B cell (primary cell): ENCODE measurements at regions not wholly inside any gene's neighbourhood (a gene's known extent, or its start where the extent isn't known, plus 50 kb on each side); places are given as distances from the start of the nearest gene placed in this dataset.

Source experiments
- ATAC-seq: fragments of 200-7000 bp; cut with Tn5 transposase; one replicate; pipeline ENCODE4 v1.10.0; 2021; ENCODE audit warnings: low read depth, mild to moderate bottlenecking, moderate number of reproducible peaks, moderate library complexity
- CTCF ChIA-PET: fragments of 350-600 bp; sonication (Branson Sonifier 250); formaldehyde crosslinking; loops from one replicate; lab custom pipeline; 2021; ENCODE audit warnings: antibody characterized with exemption, inconsistent platforms; lab: Charles Lee
- POLR2A ChIA-PET: fragments of 350-600 bp; sonication (Branson Sonifier 250); formaldehyde crosslinking; loops from one replicate; lab custom pipeline; 2021; ENCODE audit warnings: antibody characterized with exemption; lab: Charles Lee
- DNase-seq: peaks from one replicate; pipeline ENCODE4 v3.0.0; 2013
- H2AFZ ChIP-seq: 2 replicates; pipeline ENCODE4 v1.6.1; 2012; ENCODE audit warnings: mild to moderate bottlenecking, low read depth, low read length; ENCODE audit not compliant: insufficient read depth, poor library complexity, severe bottlenecking
- H3K27ac ChIP-seq, 2 donors: 1 replicate in 1 of 2; 2 replicates in 1 of 2; pipeline ENCODE4 v1.5.1; 2012 to 2013; ENCODE audit warnings: low read length in 2 of 2, mild to moderate bottlenecking in 2 of 2, moderate library complexity in 1 of 2
- H3K27me3 ChIP-seq, 4 experiments: fragments of 200-600 bp in 1 of 4; sonication (generic) in 1 of 4; replicated peaks in 1 of 4; 1 replicate in 2 of 4; 2 replicates in 2 of 4; pipeline versions ENCODE4 v1.6.1 to v1.7.0; 2013 to 2016; ENCODE audit warnings: low read length in 3 of 4, mild to moderate bottlenecking in 2 of 4, mixed read lengths in 1 of 4, moderate library complexity in 1 of 4; ENCODE audit not compliant: insufficient read depth in 4 of 4, control insufficient read depth in 3 of 4; ENCODE audit errors: control extremely low read depth in 1 of 4
- H3K36me3 ChIP-seq, 2 experiments: replicated peaks in 1 of 2; 1 replicate in 1 of 2; 2 replicates in 1 of 2; pipeline versions ENCODE4 v1.6.1 to v1.7.1; 2013; ENCODE audit warnings: low read length in 1 of 2; ENCODE audit not compliant: insufficient read depth in 2 of 2, control insufficient read depth in 1 of 2; ENCODE audit errors: control extremely low read depth in 1 of 2, extremely low read depth in 1 of 2
- H3K4me1 ChIP-seq, 2 donors: fragments of 200-600 bp in 1 of 2; sonication (generic) in 1 of 2; 1 replicate in 1 of 2; 2 replicates in 1 of 2; pipeline versions ENCODE4 v1.5.1 to v1.6.1; 2013 to 2017; ENCODE audit warnings: low read length in 2 of 2; ENCODE audit not compliant: control insufficient read depth in 2 of 2, insufficient read depth in 2 of 2
- H3K4me2 ChIP-seq: replicated peaks from 2 replicates; pipeline ENCODE3; 2012; ENCODE audit warnings: mild to moderate bottlenecking, low read depth, low read length; ENCODE audit not compliant: poor library complexity, severe bottlenecking
- H3K4me3 ChIP-seq, 5 experiments: fragments of 200-600 bp in 1 of 5; sonication (generic) in 1 of 5; 1 replicate in 3 of 5; 2 replicates in 2 of 5; pipeline versions ENCODE4 v1.5.1 to v1.7.0; 2011 to 2016; ENCODE audit warnings: low read length in 4 of 5, mild to moderate bottlenecking in 4 of 5, low read depth in 2 of 5, control low read depth in 1 of 5, moderate library complexity in 1 of 5; ENCODE audit not compliant: insufficient read depth in 1 of 5; ENCODE audit errors: control extremely low read depth in 1 of 5, extremely low read depth in 1 of 5
- H3K79me2 ChIP-seq: fragments of 200-600 bp; sonication (generic); one replicate; pipeline ENCODE4 v1.6.0; 2016; ENCODE audit warnings: low read length; ENCODE audit not compliant: control insufficient read depth, insufficient read depth
- H3K9ac ChIP-seq: fragments of 200-600 bp; sonication (generic); 2 replicates; pipeline ENCODE4 v1.6.1; 2017; ENCODE audit warnings: mild to moderate bottlenecking, low read length, moderate library complexity
- H3K9me3 ChIP-seq, 3 donors: one replicate each; pipeline versions ENCODE4 v1.6.1 to v1.7.1; 2013; ENCODE audit warnings: low read length in 2 of 3; ENCODE audit not compliant: control insufficient read depth in 2 of 3, insufficient read depth in 1 of 3; ENCODE audit errors: control extremely low read depth in 1 of 3
- H4K20me1 ChIP-seq: 2 replicates; pipeline ENCODE4 v1.6.0; 2012; ENCODE audit warnings: mild to moderate bottlenecking, low read length; ENCODE audit not compliant: insufficient read depth, control insufficient read depth, poor library complexity, severe bottlenecking
- H3K27ac Mint-ChIP-seq: one replicate; pipeline ENCODE4 v1.8.0; 2021; ENCODE audit warnings: mixed read lengths
- H3K27me3 Mint-ChIP-seq: one replicate; pipeline ENCODE4 v1.8.0; 2021; ENCODE audit warnings: mixed read lengths
- H3K4me1 Mint-ChIP-seq: one replicate; pipeline ENCODE4 v1.8.0; 2021; ENCODE audit warnings: mixed read lengths
- H3K4me3 Mint-ChIP-seq: one replicate; pipeline ENCODE4 v1.8.0; 2021; ENCODE audit warnings: mixed read lengths
- H3K9me3 Mint-ChIP-seq: one replicate; pipeline ENCODE4 v1.8.0; 2022; ENCODE audit warnings: mixed read lengths; ENCODE audit not compliant: insufficient read depth
- EZH2 ChIP-seq: IDR thresholded peaks from 2 replicates; pipeline ENCODE4 v1.6.1; 2012; ENCODE audit warnings: borderline replicate concordance, low read depth, mild to moderate bottlenecking, moderate library complexity, low read length; ENCODE audit not compliant: insufficient read depth, poor library complexity, severe bottlenecking
- WGBS: methylation state at CpG from one replicate; pipeline ENCODE4 v1.1.5; 2013; ENCODE audit warnings: missing lambda C conversion rate; ENCODE audit not compliant: insufficient coverage; 5-methylcytosine and 5-hydroxymethylcytosine counted together
- intact Hi-C: fragments of 100-400 bp; cut with micrococcal nuclease; formaldehyde crosslinking; loops from one replicate; pipeline ENCODE4 v1.10.0; 2022
- TF ChIP-seq, protein P1 (sequence below): fragments of 200-600 bp; IDR thresholded peaks from one replicate; pipeline ENCODE4 v1.8.0; 2022; ENCODE audit warnings: antibody characterized with exemption, mild to moderate bottlenecking

DNA sequence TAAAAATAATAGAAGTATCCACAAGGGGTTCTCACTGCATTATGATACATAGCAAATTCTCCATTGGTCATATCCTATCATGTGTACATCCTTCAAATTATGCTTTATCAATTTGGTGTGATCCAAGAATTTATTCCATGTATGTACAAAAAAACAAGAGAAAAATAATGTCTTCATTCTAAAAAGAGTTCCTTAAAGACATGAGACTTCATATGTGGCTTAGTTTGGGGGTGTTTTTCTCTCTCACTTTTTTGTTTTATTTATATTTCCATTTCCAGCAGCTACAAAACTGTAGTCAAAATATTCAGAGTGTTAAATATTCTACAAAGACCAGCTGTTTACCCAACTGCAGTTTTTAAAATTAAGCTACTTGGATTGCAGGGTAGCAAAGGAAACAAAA lies 972.0 kb downstream of the DTWD2 start:
- Mint-ChIP-seq H3K4me3 (no peak overlapping the region), H3K27me3 (no peaks in the 10 kb centered on the region), H3K27ac (no peak overlapping the region), H3K4me1 (no peaks in the 10 kb centered on the region), H3K9me3 (no peaks in the 10 kb centered on the region)
- Histone ChIP-seq H3K4me1 (no peaks in the 10 kb centered on the region), H3K9me3 (no peaks in the 10 kb centered on the region), H3K9ac (no peak overlapping the region), H3K79me2 (no peaks in the 10 kb centered on the region), H2AFZ (no peak overlapping the region), H3K36me3 (no peaks in the 10 kb centered on the region), H3K27me3 (no peaks in the 10 kb centered on the region), H3K4me2 (no peak overlapping the region), H3K4me3 (no peak overlapping the region), H3K27ac (no peak overlapping the region), H4K20me1 (no peaks in the 10 kb centered on the region)
- intact Hi-C loops: no loop called here
- ATAC-seq: no peak
- no peak for TF ChIP-seq EZH2
- TF ChIP-seq, protein P1, sequence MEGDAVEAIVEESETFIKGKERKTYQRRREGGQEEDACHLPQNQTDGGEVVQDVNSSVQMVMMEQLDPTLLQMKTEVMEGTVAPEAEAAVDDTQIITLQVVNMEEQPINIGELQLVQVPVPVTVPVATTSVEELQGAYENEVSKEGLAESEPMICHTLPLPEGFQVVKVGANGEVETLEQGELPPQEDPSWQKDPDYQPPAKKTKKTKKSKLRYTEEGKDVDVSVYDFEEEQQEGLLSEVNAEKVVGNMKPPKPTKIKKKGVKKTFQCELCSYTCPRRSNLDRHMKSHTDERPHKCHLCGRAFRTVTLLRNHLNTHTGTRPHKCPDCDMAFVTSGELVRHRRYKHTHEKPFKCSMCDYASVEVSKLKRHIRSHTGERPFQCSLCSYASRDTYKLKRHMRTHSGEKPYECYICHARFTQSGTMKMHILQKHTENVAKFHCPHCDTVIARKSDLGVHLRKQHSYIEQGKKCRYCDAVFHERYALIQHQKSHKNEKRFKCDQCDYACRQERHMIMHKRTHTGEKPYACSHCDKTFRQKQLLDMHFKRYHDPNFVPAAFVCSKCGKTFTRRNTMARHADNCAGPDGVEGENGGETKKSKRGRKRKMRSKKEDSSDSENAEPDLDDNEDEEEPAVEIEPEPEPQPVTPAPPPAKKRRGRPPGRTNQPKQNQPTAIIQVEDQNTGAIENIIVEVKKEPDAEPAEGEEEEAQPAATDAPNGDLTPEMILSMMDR: no peak
- ChIA-PET CTCF (no interaction called here), POLR2A (no interaction called here)
- no peak for DNase-seq

DNA sequence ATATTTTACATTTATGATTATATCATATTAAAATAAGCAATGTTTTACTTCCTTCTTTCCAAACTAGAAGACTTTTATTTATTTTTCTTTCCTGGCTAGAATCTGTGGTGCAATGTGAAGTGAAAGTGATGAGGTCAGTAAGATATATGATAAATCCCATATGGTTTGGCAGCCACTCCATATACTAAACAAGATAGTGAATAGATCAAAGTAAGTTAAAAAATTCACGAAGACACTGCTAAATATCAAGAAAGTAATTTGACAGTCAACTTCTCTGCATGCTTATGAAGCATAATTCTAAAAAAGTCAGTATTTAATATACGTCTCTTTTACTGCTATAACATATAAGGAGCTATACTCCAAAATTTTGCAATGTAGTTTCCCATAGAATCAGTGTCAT lies 972.8 kb downstream of the DTWD2 start:
- H2AFZ ChIP-seq: no peak overlapping the region
- Mint-ChIP-seq H3K27ac (no peak overlapping the region), H3K4me1 (no peaks in the 10 kb centered on the region), H3K9me3 (no peaks in the 10 kb centered on the region), H3K27me3 (no peaks in the 10 kb centered on the region), H3K4me3 (no peak overlapping the region)
- no peak overlapping the region for H3K27ac ChIP-seq
- no peak overlapping the region for H3K4me3 ChIP-seq
- no CpG with 5 or more reads among the region's 2 CpGs for WGBS
- H3K36me3 ChIP-seq: no peaks in the 10 kb centered on the region
- no peak overlapping the region for H3K9ac ChIP-seq
- H3K79me2 ChIP-seq: no peaks in the 10 kb centered on the region
- ChIA-PET CTCF (no interaction called here), POLR2A (no interaction called here)
- H3K4me1 ChIP-seq: no peaks in the 10 kb centered on the region
- no peaks in the 10 kb centered on the region for H4K20me1 ChIP-seq
- DNase-seq (no peak), ATAC-seq (no peak)
- H3K9me3 ChIP-seq: no peaks in the 10 kb centered on the region
- H3K27me3 ChIP-seq: no peaks in the 10 kb centered on the region
- intact Hi-C loops: no loop called here
- TF ChIP-seq EZH2: no peak
- TF ChIP-seq, protein P1: no peak
- H3K4me2 ChIP-seq: no peak overlapping the region
